ENCODE measurements at regions not wholly inside any gene's neighbourhood (a gene's known extent, or its start where the extent isn't known, plus 50 kb on each side); places are given as distances from the start of the nearest gene placed in this dataset.

GRCh38 chr10:29925771-29926692 lies 133.4 kb downstream of the JCAD start:
- no peak for TF ChIP-seq CTCF (IDR thresholded peaks at IDR 0.05)
- no peak for TF ChIP-seq ZFX (IDR thresholded peaks at IDR 0.05; ENCODE audit: borderline replicate concordance)
- no peak overlapping the region for H3K27ac ChIP-seq

- no peak overlapping the region for H3K27ac ChIP-seq
- TF ChIP-seq ZFX (IDR thresholded peaks at IDR 0.05; ENCODE audit: borderline replicate concordance) (no peak), CTCF (IDR thresholded peaks at IDR 0.05) (no peak)
Measured at GRCh38 chr10:29924436-29924835, 134.9 kb downstream of the JCAD start.

GRCh38 chr10:29923416-29923965 lies 135.9 kb downstream of the JCAD start:
- H3K27ac ChIP-seq: no peak overlapping the region
- TF ChIP-seq ZFX (IDR thresholded peaks at IDR 0.05; ENCODE audit: borderline replicate concordance): no peak
- TF ChIP-seq CTCF (IDR thresholded peaks at IDR 0.05): no peak

GRCh38 chr10:29922892-29923291 lies 136.5 kb downstream of the JCAD start:
- TF ChIP-seq CTCF (IDR thresholded peaks at IDR 0.05) (no peak), ZFX (IDR thresholded peaks at IDR 0.05; ENCODE audit: borderline replicate concordance) (no peak)
- H3K27ac ChIP-seq: no peak overlapping the region

- no peak for TF ChIP-seq ZFX (IDR thresholded peaks at IDR 0.05; ENCODE audit: borderline replicate concordance)
- TF ChIP-seq CTCF (IDR thresholded peaks at IDR 0.05): no peak
- H3K27ac ChIP-seq: no peak overlapping the region
Measured at GRCh38 chr10:29922226-29922625, 137.2 kb downstream of the JCAD start.

GRCh38 chr10:29921071-29921446 lies 138.3 kb downstream of the JCAD start:
- TF ChIP-seq CTCF (IDR thresholded peaks at IDR 0.05): no peak
- TF ChIP-seq ZFX (IDR thresholded peaks at IDR 0.05; ENCODE audit: borderline replicate concordance): no peak
- H3K27ac ChIP-seq: no peak overlapping the region

GRCh38 chr10:29920408-29921070 lies 138.8 kb downstream of the JCAD start:
- no peak overlapping the region for H3K27ac ChIP-seq
- TF ChIP-seq CTCF (IDR thresholded peaks at IDR 0.05) (no peak), ZFX (IDR thresholded peaks at IDR 0.05; ENCODE audit: borderline replicate concordance) (no peak)
